Motor neuron (in vitro differentiated cells): ENCODE measurements at regions not wholly inside any gene's neighbourhood (a gene's known extent, or its start where the extent isn't known, plus 50 kb on each side); places are given as distances from the start of the nearest gene placed in this dataset.
A peak's percentile ranks its signal among the peaks of the same experiment; 100 is the strongest.

Source experiments
- ATAC-seq, 8 experiments: fragments of 200-7000 bp; cut with Tn5 transposase; replicated peaks in 6 of 8; 2 replicates each; pipeline ENCODE4 v1.8.0; 2021; ENCODE audit warnings: mild to moderate bottlenecking in 8 of 8, moderate library complexity in 8 of 8
- H3K27ac ChIP-seq, 2 donors: fragments of 250-450 bp; sonication (Bioruptor Pico); 2 replicates each; pipeline ENCODE4 v1.9.0; 2021; ENCODE audit warnings: antibody characterized with exemption in 2 of 2, mild to moderate bottlenecking in 2 of 2, moderate library complexity in 1 of 2
- H3K4me1 ChIP-seq, 2 donors: fragments of 250-450 bp; sonication (Bioruptor Pico); replicated peaks in 1 of 2; 2 replicates each; pipeline ENCODE4 v1.6.1; 2021; ENCODE audit warnings: antibody characterized with exemption in 2 of 2, mild to moderate bottlenecking in 2 of 2, moderate library complexity in 1 of 2
- H3K4me3 ChIP-seq, 5 donors: fragments of 250-450 bp; sonication (Bioruptor Pico); 2 replicates each; pipeline ENCODE4 v1.9.0; 2021; ENCODE audit warnings: antibody characterized with exemption in 5 of 5, mild to moderate bottlenecking in 5 of 5, moderate library complexity in 4 of 5
- WGBS, 10 experiments: fragments of 450-650 bp; shearing (Covaris generic); methylation state at CpG; one replicate each; pipeline ENCODE4 v1.0.0; 2022; 5-methylcytosine and 5-hydroxymethylcytosine counted together
- in situ Hi-C, 9 experiments: fragments of 400-800 bp; cut with MboI; loops; one replicate each; pipeline ENCODE4 v1.15.0; 2021; ENCODE audit warnings: low sequenced_read_pairs in 9 of 9, low pct_unique_long_range_greater_than_20kb in 2 of 9; ENCODE audit not compliant: unreplicated experiment in 9 of 9

DNA sequence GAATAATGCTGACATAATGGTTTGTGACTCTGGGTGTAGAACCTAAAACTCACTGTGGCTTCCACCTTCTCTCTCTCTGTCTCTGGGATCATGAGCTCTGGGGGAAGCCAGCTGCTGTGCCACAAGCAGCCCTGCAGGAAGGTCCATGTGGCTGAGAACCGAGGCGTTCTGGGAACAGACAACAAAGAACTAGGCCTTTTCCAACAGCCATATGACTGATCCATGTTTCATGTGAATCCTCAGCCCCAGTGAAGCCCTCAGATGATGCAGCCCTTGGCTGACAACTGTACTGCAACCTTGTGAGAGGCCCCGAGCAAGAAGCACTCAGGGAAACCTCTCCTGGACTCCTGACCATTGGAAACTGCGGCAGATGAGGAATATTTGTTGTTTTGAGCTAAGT lies 56.6 kb downstream of the HLA-G start:
- H3K4me1 ChIP-seq, result no peaks in the 10 kb centered on the region

GRCh38 chr6:29886701-29887100 lies 55.6 kb upstream of the HLA-A start:
- WGBS, 10 experiments, result 53 to 100% (median 83%) methylated on average over 1 to 5 of the region's 5 CpGs; no CpG with 5 or more reads in 2 of the 10 experiments
- in situ Hi-C loops, result no loop called here
- Histone ChIP-seq H3K27ac (no peak overlapping the region), H3K4me3 (no peak overlapping the region), H3K4me1 (no peaks in the 10 kb centered on the region)
- no peak for ATAC-seq

More for the DNA sequence above, 56.6 kb downstream of the HLA-G start:
- WGBS, 10 experiments, result 0 to 50% (median 6%) methylated on average over 1 to 3 of the region's 4 CpGs; no CpG with 5 or more reads in 3 of the 10 experiments
- Histone ChIP-seq H3K4me3 (no peak overlapping the region), H3K27ac (no peak overlapping the region)
- ATAC-seq, result no peak
- in situ Hi-C loops, result no loop called here

- 7 to 70% (median 17%) methylated on average over 1 to 12 of the region's 28 CpGs; no CpG with 5 or more reads in 3 of the 10 experiments for WGBS, 10 experiments
- in situ Hi-C loops, result no loop called here
- H3K4me1 ChIP-seq, result no peaks in the 10 kb centered on the region
- no peak overlapping the region for H3K27ac ChIP-seq
- ATAC-seq, result peak in 6 of 8 experiments; percentile 32 to 64 (median 55)
- H3K4me3 ChIP-seq, result peak overlapping the region in 1 of 5 donors; percentile 35
Measured at GRCh38 chr6:29887330-29887818, 55.0 kb upstream of the HLA-A start.

GRCh38 chr6:29887819-29888776 lies 54.2 kb upstream of the HLA-A start:
- in situ Hi-C loops, result no loop called here
- WGBS, 10 experiments, result 10 to 33% (median 22%) methylated on average over 2 to 12 of the region's 101 CpGs; no CpG with 5 or more reads in 5 of the 10 experiments
- Histone ChIP-seq H3K4me3 (peak overlapping the region in 1 of 5 donors; percentile 35), H3K4me1 (no peaks in the 10 kb centered on the region), H3K27ac (no peak overlapping the region)
- ATAC-seq, result peak; percentile 41 to 87 (median 75)
